Kidney (tissue), 13 donors: ENCODE measurements at regions not wholly inside any gene's neighbourhood (a gene's known extent, or its start where the extent isn't known, plus 50 kb on each side); places are given as distances from the start of the nearest gene placed in this dataset.

Experiments
- DNase-seq, 5 donors: peaks; one replicate each; pipeline ENCODE4 v3.0.0-alpha.2; 2013 to 2020
- FAIRE-seq: peaks from 2 replicates; lab custom pipeline; 2012; peaks lifted over from hg19 to GRCh38; lab: Jason Lieb, UNC
- H3K27ac ChIP-seq, 2 donors: one replicate each; pipeline ENCODE4 v1.7.0; 2013; ENCODE audit warnings: low read depth in 2 of 2, low read length in 2 of 2, inconsistent platforms in 1 of 2
- H3K27me3 ChIP-seq: one replicate; pipeline ENCODE4 v1.7.1; 2013; ENCODE audit warnings: low read length, inconsistent platforms; ENCODE audit not compliant: control insufficient read depth, insufficient read depth
- H3K36me3 ChIP-seq, 3 donors: one replicate each; pipeline versions ENCODE4 v1.7.0 to v1.7.1; 2013; ENCODE audit warnings: low read length in 3 of 3, control low read depth in 1 of 3, inconsistent platforms in 1 of 3; ENCODE audit not compliant: insufficient read depth in 3 of 3, control insufficient read depth in 2 of 3
- H3K4me1 ChIP-seq, 3 donors: one replicate each; pipeline versions ENCODE4 v1.7.0 to v1.7.1; 2013; ENCODE audit warnings: low read length in 3 of 3, inconsistent platforms in 1 of 3, low read depth in 1 of 3; ENCODE audit not compliant: control insufficient read depth in 2 of 3, insufficient read depth in 2 of 3
- H3K4me3 ChIP-seq, 3 donors: one replicate each; pipeline versions ENCODE4 v1.7.0 to v1.8.1; 2013; ENCODE audit warnings: low read length in 3 of 3, control low read depth in 1 of 3, inconsistent platforms in 1 of 3
- H3K9ac ChIP-seq, 3 donors: one replicate each; pipeline versions ENCODE4 v1.7.0 to v1.7.1; 2013; ENCODE audit warnings: low read length in 3 of 3, control low read depth in 1 of 3, inconsistent platforms in 1 of 3
- H3K9me3 ChIP-seq, 3 donors: one replicate each; pipeline versions ENCODE4 v1.7.0 to v1.7.1; 2013; ENCODE audit warnings: low read length in 3 of 3, control low read depth in 1 of 3, inconsistent platforms in 1 of 3; ENCODE audit not compliant: control insufficient read depth in 2 of 3, insufficient read depth in 1 of 3
- CTCF ChIP-seq: IDR thresholded peaks from 3 replicates; pipeline ENCODE4 v1.5.1; 2012; ENCODE audit warnings: mild to moderate bottlenecking, moderate library complexity, borderline replicate concordance; ENCODE audit not compliant: insufficient read depth; ENCODE audit errors: extremely low read depth
- intact Hi-C: fragments of 100-400 bp; cut with DNase I; formaldehyde crosslinking; loops from one replicate; pipeline ENCODE4 v1.11.1; 2022
- donor health status: control.
- donor health status: control.
- donor health status: control.
- donor health status: control.
- donor health status: control.
- donor health status: DM: yes; HTN: yes; CAD: no.
- donor health status: Normal renal cell carcinoma (clear cell type).

GRCh38 chr7:17039372-17039771 lies 157.6 kb upstream of the AGR3 start:
- intact Hi-C loops = no loop called here
- Histone ChIP-seq H3K4me3 (no peak overlapping the region), H3K27me3 (no peaks in the 10 kb centered on the region), H3K27ac (no peak overlapping the region), H3K9ac (no peak overlapping the region), H3K9me3 (no peaks in the 10 kb centered on the region), H3K4me1 (no peaks in the 10 kb centered on the region), H3K36me3 (no peaks in the 10 kb centered on the region)
- DNase-seq = no peak
- no peak for TF ChIP-seq CTCF
- FAIRE-seq = no peak

GRCh38 chr7:17040716-17041115 lies 158.9 kb upstream of the AGR3 start:
- intact Hi-C loops = no loop called here
- H3K27me3 ChIP-seq = no peaks in the 10 kb centered on the region
- no peaks in the 10 kb centered on the region for H3K9me3 ChIP-seq
- H3K4me1 ChIP-seq = no peaks in the 10 kb centered on the region
- FAIRE-seq (no peak), DNase-seq (no peak)
- no peak overlapping the region for H3K4me3 ChIP-seq
- TF ChIP-seq CTCF = no peak
- H3K27ac ChIP-seq = no peak overlapping the region
- no peaks in the 10 kb centered on the region for H3K36me3 ChIP-seq
- H3K9ac ChIP-seq = no peak overlapping the region

- DNase-seq (peak in 2 of 5 donors; percentile 23 to 75), FAIRE-seq (no peak)
- Histone ChIP-seq H3K4me1 (no peaks in the 10 kb centered on the region), H3K27ac (no peak overlapping the region), H3K9me3 (no peaks in the 10 kb centered on the region), H3K9ac (no peak overlapping the region), H3K36me3 (no peaks in the 10 kb centered on the region), H3K4me3 (no peak overlapping the region), H3K27me3 (no peaks in the 10 kb centered on the region)
- intact Hi-C loops = no loop called here
- no peak for TF ChIP-seq CTCF
Observed at GRCh38 chr7:17041324-17041723, 159.5 kb upstream of the AGR3 start.

GRCh38 chr7:17042211-17042610 lies 160.4 kb upstream of the AGR3 start:
- Histone ChIP-seq H3K4me3 (no peak overlapping the region), H3K27ac (no peak overlapping the region), H3K9me3 (no peaks in the 10 kb centered on the region), H3K27me3 (no peaks in the 10 kb centered on the region), H3K36me3 (no peaks in the 10 kb centered on the region), H3K4me1 (no peaks in the 10 kb centered on the region), H3K9ac (no peak overlapping the region)
- intact Hi-C loops = no loop called here
- FAIRE-seq (no peak), DNase-seq (no peak)
- TF ChIP-seq CTCF = no peak
